ENCODE measurements at regions not wholly inside any gene's neighbourhood (a gene's known extent, or its start where the extent isn't known, plus 50 kb on each side); places are given as distances from the start of the nearest gene placed in this dataset.

DNA sequence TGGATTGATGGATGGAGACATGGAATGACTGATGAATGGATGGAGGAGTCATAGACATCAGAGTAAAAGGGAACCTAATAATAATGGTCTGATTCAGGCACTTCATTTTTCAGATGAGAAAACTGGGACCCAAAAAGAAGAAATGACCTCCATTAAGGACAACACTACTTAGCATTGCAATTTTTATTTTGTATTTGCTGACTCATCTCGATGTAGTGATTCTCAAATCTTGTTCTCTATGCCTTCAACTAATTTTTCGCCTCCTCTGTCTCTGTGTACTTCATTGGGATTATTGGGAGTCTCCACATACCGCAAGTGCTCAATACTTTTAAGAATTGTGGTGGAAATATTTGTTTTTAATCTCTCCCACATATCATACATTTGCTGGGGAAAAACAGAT, 446.2 kb upstream of the FSHR start:
- H3K27me3 Mint-ChIP-seq, result no peaks in the 10 kb centered on the region
- H3K9me3 Mint-ChIP-seq, result no peaks in the 10 kb centered on the region
- no peak for ATAC-seq (ENCODE audit: low read depth)
- no peak overlapping the region for H3K4me3 Mint-ChIP-seq
- DNase-seq, result no peak
- POLR2A ChIA-PET, result no interaction called here
- no peaks in the 10 kb centered on the region for H3K4me1 Mint-ChIP-seq
- no peak overlapping the region for H3K27ac Mint-ChIP-seq
- no peaks in the 10 kb centered on the region for H3K36me3 Mint-ChIP-seq

DNA sequence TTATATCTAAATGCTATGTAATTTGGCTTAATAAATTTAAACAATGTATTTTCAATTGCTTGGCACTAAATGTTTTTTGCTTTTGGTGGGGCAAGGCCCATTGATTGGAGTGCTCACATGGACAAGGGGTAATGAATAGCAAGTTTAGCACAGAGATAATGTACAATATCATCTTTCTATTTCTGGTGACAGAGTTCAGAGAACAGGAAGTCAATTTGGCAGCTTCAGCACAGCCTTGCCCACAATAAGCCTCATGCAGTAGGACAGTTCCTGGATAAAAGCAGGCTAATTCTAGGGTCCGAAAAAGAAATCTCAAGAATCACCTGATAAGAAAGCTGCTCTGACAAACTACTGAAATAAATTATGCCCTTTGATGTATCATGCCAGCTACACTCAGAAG, 443.9 kb upstream of the FSHR start:
- no peaks in the 10 kb centered on the region for H3K9me3 Mint-ChIP-seq
- ATAC-seq (ENCODE audit: low read depth) (no peak), DNase-seq (no peak)
- POLR2A ChIA-PET, result no interaction called here
- H3K27ac Mint-ChIP-seq, result no peak overlapping the region
- no peak overlapping the region for H3K4me3 Mint-ChIP-seq
- H3K27me3 Mint-ChIP-seq, result no peaks in the 10 kb centered on the region
- no peaks in the 10 kb centered on the region for H3K4me1 Mint-ChIP-seq
- H3K36me3 Mint-ChIP-seq, result no peaks in the 10 kb centered on the region

GRCh38 chr2:49585921-49586320, 431.6 kb upstream of the FSHR start:
- H3K36me3 Mint-ChIP-seq, result no peaks in the 10 kb centered on the region
- H3K27ac Mint-ChIP-seq, result no peak overlapping the region
- no peaks in the 10 kb centered on the region for H3K4me1 Mint-ChIP-seq
- H3K27me3 Mint-ChIP-seq, result no peaks in the 10 kb centered on the region
- no peak for ATAC-seq (ENCODE audit: low read depth)
- no peak for DNase-seq
- POLR2A ChIA-PET, result no interaction called here
- peaks cover 6% of the 10 kb centered on the region for H3K9me3 Mint-ChIP-seq
- H3K4me3 Mint-ChIP-seq, result no peak overlapping the region

GRCh38 chr2:49582946-49583345, 428.6 kb upstream of the FSHR start:
- POLR2A ChIA-PET, result no interaction called here
- no peak for DNase-seq
- Mint-ChIP-seq H3K27me3 (no peaks in the 10 kb centered on the region), H3K4me1 (no peaks in the 10 kb centered on the region), H3K27ac (no peak overlapping the region), H3K36me3 (no peaks in the 10 kb centered on the region), H3K4me3 (no peak overlapping the region), H3K9me3 (peaks cover 4% of the 10 kb centered on the region)
- ATAC-seq (ENCODE audit: low read depth), result no peak

GRCh38 chr2:49577041-49577440, 422.7 kb upstream of the FSHR start:
- no peaks in the 10 kb centered on the region for H3K27me3 Mint-ChIP-seq
- POLR2A ChIA-PET, result no interaction called here
- H3K36me3 Mint-ChIP-seq, result no peaks in the 10 kb centered on the region
- no peak overlapping the region for H3K4me3 Mint-ChIP-seq
- no peak overlapping the region for H3K27ac Mint-ChIP-seq
- H3K9me3 Mint-ChIP-seq, result no peaks in the 10 kb centered on the region
- ATAC-seq (ENCODE audit: low read depth), result no peak
- H3K4me1 Mint-ChIP-seq, result no peaks in the 10 kb centered on the region
- DNase-seq, result no peak

DNA sequence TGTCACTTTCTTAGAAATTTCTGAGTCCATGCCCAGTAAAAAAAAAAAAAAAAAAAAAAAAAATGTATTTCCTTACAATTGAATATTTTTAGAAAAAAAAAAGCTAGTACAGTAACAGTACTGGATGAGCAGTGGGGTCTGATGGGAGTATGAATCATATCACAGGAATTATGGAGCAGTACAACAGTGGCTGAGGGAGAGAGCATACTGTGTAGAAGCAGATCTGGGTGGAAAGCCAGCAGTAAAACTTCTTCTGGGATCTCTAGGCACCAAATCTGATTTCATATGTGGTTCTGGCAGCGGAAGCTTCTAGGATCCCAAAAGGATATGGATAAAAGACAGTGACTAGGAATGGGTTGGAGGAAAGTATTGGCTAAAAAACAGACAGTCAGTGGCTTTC, 414.9 kb upstream of the FSHR start:
- Mint-ChIP-seq H3K4me3 (no peak overlapping the region), H3K36me3 (no peaks in the 10 kb centered on the region), H3K9me3 (no peaks in the 10 kb centered on the region), H3K4me1 (no peaks in the 10 kb centered on the region), H3K27me3 (no peaks in the 10 kb centered on the region), H3K27ac (no peak overlapping the region)
- DNase-seq (no peak), ATAC-seq (ENCODE audit: low read depth) (no peak)
- POLR2A ChIA-PET, result no interaction called here

DNA sequence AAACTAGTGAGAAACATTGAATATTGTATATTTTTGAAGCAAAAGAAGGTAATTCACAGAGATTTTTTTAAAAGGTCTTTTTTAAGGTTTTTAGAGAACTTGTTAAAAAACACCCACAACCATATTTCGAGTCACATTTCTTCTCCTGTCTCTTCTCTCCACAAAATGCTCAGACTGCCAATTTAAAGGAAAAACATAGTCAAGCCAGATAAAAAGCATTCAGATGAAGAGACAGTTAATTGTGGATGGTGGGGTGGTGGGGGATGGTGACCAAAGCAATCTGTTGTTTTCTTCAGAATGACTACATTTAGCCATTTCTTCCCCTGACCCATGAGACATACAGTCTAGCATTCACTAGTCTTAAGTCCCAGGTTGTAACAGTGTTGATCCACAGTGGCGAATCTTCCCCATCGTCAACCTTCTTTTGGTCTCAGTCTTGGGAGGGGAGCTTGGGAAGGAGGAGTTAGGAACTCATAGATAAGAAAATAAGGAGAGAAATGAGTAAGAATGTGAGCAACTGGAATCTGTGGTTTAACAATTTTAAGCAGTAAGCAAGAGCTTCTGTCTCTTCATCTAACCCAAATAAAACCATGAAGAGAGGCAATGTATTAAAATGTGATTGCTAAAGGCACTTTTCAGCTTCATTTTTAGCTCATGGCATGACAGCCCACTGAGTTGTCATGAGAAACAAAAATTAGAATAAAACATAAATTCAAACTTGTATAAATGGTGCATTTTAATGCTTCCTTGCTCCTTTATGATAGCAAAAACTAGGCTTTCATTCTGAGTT, 413.7 kb upstream of the FSHR start:
- no peaks in the 10 kb centered on the region for H3K4me1 Mint-ChIP-seq
- H3K9me3 Mint-ChIP-seq, result no peaks in the 10 kb centered on the region
- no peaks in the 10 kb centered on the region for H3K36me3 Mint-ChIP-seq
- no peaks in the 10 kb centered on the region for H3K27me3 Mint-ChIP-seq
- no peak overlapping the region for H3K27ac Mint-ChIP-seq
- POLR2A ChIA-PET, result no interaction called here
- H3K4me3 Mint-ChIP-seq, result no peak overlapping the region
- DNase-seq (no peak), ATAC-seq (ENCODE audit: low read depth) (no peak)

DNA sequence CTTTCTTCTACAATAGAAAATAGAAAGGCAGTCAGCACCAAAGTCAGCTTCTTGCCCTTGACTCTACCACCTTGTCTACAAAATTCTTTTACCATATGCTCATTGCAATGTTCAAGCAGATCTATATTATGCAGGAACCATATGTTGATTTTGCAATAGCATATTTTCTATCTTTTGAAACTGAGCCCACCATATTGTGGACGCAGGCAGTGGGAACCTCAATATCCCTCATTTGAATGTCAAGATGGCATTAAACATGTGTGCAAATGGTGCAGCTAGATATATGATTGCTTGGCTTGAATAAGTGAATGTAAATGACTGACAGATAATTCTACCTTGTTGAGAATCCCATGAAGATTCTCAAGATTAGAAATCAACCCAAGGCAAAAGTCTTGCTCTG, 412.7 kb upstream of the FSHR start:
- Mint-ChIP-seq H3K27ac (no peak overlapping the region), H3K4me1 (no peaks in the 10 kb centered on the region), H3K27me3 (no peaks in the 10 kb centered on the region), H3K9me3 (peaks cover 1% of the 10 kb centered on the region), H3K36me3 (no peaks in the 10 kb centered on the region), H3K4me3 (no peak overlapping the region)
- ATAC-seq (ENCODE audit: low read depth) (no peak), DNase-seq (no peak)
- POLR2A ChIA-PET, result no interaction called here

GRCh38 chr2:49553658-49554057, 399.3 kb upstream of the FSHR start:
- H3K9me3 Mint-ChIP-seq, result no peaks in the 10 kb centered on the region
- H3K4me3 Mint-ChIP-seq, result no peak overlapping the region
- no peaks in the 10 kb centered on the region for H3K27me3 Mint-ChIP-seq
- ATAC-seq (ENCODE audit: low read depth), result no peak
- H3K36me3 Mint-ChIP-seq, result no peaks in the 10 kb centered on the region
- no peak overlapping the region for H3K27ac Mint-ChIP-seq
- no peak for DNase-seq
- POLR2A ChIA-PET, result no interaction called here
- H3K4me1 Mint-ChIP-seq, result no peaks in the 10 kb centered on the region

DNA sequence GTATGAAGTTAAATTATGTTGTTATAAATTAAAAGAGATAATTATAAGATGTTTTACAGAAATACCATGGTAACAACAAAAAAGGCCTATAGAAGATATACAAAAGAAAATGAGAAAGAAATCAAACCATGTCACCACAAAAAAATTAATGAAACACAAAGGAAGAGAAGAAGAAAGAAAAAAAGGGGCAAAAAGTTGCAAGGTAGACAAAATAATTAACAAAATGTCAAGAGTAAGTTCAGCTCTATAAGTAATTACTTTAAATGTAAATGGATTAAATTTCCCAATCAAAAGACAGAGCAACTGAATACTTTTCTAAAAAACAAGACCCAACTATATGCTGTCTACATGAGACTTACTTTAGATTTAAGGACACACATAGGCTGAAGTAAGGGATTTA, 378.4 kb upstream of the FSHR start:
- POLR2A ChIA-PET, result no interaction called here
- Mint-ChIP-seq H3K4me1 (no peaks in the 10 kb centered on the region), H3K36me3 (no peaks in the 10 kb centered on the region), H3K9me3 (peaks cover 8% of the 10 kb centered on the region), H3K4me3 (no peak overlapping the region), H3K27ac (no peak overlapping the region), H3K27me3 (no peaks in the 10 kb centered on the region)
- DNase-seq, result no peak
- ATAC-seq (ENCODE audit: low read depth), result no peak

GRCh38 chr2:49515996-49516782, 361.9 kb upstream of the FSHR start:
- Mint-ChIP-seq H3K27ac (no peak overlapping the region), H3K9me3 (peaks cover 9% of the 10 kb centered on the region), H3K27me3 (no peaks in the 10 kb centered on the region), H3K4me3 (no peak overlapping the region), H3K4me1 (no peaks in the 10 kb centered on the region), H3K36me3 (no peaks in the 10 kb centered on the region)
- POLR2A ChIA-PET, result no interaction called here
- ATAC-seq (ENCODE audit: low read depth) (no peak), DNase-seq (no peak)

DNA sequence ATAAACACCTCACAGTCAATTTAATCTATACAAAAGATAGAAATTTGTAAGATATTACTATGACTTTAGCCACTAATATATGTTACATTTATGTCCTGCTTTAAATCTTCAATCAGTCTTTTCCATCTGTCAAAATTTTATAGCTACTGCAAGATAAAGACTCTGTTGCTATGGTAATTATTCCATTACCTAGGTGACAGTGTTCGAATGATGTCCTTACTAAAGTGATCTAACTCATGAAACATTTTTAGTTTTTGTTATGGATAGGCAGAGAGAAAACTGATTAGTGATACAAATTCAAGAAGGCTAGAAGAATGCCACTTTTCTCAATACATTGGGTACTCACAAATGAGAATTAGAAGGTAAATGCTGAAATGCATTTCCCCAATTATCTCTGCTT, 359.9 kb upstream of the FSHR start:
- Mint-ChIP-seq H3K9me3 (peaks cover 8% of the 10 kb centered on the region), H3K27ac (no peak overlapping the region), H3K4me3 (no peak overlapping the region), H3K4me1 (no peaks in the 10 kb centered on the region), H3K27me3 (no peaks in the 10 kb centered on the region), H3K36me3 (no peaks in the 10 kb centered on the region)
- POLR2A ChIA-PET, result no interaction called here
- no peak for DNase-seq
- no peak for ATAC-seq (ENCODE audit: low read depth)

- Mint-ChIP-seq H3K9me3 (peaks cover 7% of the 10 kb centered on the region), H3K27ac (no peak overlapping the region), H3K36me3 (no peaks in the 10 kb centered on the region), H3K27me3 (no peaks in the 10 kb centered on the region), H3K4me3 (no peak overlapping the region), H3K4me1 (no peaks in the 10 kb centered on the region)
- ATAC-seq (ENCODE audit: low read depth) (no peak), DNase-seq (no peak)
- POLR2A ChIA-PET, result no interaction called here
Measured at GRCh38 chr2:49490710-49491109, 336.4 kb upstream of the FSHR start.

DNA sequence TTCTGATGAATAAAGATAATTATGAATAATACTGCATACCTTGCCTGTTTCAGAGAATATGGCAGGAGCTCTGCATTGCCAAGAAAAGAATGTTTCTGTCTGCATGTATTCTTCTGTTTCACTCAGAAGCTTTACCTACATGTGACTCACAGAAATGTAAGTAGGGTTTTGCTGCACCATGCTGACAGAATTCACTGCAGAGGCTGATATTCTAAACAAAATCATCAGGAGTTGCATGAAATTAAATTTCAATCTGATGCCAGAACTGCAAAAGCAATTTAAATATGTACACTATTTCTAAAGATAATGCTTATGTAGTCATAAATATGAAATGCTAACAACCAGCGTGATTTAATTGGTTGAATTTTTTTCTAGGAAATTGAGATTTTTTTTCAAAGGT, 332.8 kb upstream of the FSHR start:
- POLR2A ChIA-PET, result no interaction called here
- ATAC-seq (ENCODE audit: low read depth) (no peak), DNase-seq (no peak)
- peaks cover 6% of the 10 kb centered on the region for H3K9me3 Mint-ChIP-seq
- H3K27ac Mint-ChIP-seq, result no peak overlapping the region
- no peaks in the 10 kb centered on the region for H3K4me1 Mint-ChIP-seq
- H3K27me3 Mint-ChIP-seq, result no peaks in the 10 kb centered on the region
- H3K36me3 Mint-ChIP-seq, result no peaks in the 10 kb centered on the region
- H3K4me3 Mint-ChIP-seq, result no peak overlapping the region
